Left forelimb (tissue), 1 donor: ENCODE measurements at regions not wholly inside any gene's neighbourhood (a gene's known extent, or its start where the extent isn't known, plus 50 kb on each side); places are given as distances from the start of the nearest gene placed in this dataset.
"Not testable (repeated sequence)": the region's sequence is repeated elsewhere in the genome, so short reads cannot be mapped to it uniquely, and the experiment has no call there.

ENCODE experiments used
- DNase-seq: peaks from one replicate; pipeline ENCODE4 v3.0.0-alpha.2; 2018; ENCODE audit warnings: low spot score

DNA sequence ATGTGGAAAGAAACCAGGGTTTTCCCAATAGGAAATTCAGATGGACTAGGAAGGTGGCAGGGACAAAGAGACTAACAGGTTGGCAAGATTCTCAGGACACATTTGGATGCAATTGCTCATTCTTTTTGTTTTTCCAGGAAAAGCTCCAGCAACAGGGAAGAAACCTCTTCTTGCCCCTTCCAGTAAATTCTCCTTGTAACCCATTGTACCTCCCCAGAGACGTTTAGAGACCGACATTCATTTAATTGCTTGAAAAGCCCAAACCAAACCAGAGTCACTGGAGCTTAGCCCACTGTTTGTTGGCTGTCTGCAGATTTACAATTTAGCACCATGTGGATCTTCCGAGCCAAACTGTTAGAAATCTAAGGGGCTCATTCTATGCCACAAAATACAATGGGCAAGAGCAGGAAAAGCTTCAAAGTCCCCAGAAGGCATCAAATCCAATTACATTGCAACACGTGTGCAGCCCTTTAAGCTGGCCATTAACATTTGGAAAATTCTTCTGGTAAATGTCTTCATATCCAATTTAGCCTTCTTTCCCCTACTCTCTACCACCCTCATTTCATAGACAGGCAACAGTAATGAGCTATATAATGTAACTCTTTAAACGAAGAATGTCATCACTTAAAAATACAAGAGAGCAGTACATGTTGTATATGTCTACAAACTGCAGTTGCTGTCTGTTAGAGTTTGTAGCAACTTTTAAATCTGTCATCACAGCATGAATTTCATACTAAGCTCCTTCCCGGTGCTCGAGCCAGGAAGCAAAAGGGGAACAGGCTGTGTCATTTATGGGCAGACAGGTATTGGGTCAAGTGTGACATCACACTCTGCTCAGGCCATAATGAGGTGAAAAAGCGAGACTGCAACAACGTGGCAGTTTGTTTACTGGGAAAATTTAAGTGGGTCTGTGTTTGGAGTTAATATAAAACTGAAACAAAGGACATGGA is 235.6 kb upstream of the HNRNPA3 start:
- DNase-seq = no peak

DNA sequence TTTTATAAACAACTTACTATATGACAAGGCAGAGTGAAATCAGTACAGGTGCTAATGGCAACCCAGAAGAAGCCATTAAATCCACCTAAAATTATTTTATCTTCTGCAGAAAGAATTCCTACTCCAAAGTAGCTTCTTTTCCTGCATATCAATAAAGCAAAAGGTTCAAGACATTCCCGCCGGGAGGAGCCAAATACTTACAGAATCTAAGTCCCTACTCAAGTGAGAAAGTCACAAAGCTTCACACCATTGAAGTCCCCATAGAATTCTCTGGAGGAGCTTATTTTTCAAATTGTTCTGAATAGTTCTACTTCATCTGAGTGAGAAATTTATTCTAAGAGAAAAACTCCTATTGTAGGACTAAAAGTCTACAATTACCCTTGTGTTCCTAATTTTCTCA is 233.7 kb upstream of the HNRNPA3 start:
- DNase-seq = no peak

DNA sequence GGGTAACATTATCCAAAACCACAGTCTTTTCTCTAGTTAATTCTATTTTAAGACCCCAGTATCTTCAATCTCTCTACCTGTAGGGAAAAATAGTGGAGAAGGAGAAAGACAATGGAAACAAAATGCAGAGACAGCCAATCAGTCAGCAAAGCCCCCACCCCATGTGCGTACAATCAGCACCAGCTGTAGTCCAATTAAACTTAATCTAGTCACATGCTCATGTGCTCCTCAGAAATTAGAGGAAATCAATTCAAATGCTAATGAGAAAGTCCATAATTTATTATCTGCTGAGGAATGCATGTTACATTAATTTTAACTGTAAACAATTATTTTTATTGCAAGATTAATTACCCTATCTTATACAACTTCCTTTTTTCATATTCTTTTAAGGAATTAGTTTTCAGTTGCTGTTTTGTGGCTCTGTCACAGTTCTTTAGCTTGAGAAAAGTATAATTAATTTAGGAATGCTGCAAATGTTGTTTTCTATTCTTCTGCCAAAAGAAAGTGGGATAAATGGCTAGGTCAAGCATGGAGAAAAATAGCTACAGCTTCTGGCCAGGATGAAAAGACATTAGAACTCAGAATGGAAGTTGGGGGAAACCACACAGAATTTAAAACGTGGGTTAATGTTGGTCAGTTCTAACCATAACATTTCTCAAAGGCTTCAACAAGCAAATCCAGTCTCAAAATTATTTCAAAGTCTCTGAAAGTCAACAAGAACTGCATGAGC is 232.4 kb upstream of the HNRNPA3 start:
- DNase-seq = no peak

DNA sequence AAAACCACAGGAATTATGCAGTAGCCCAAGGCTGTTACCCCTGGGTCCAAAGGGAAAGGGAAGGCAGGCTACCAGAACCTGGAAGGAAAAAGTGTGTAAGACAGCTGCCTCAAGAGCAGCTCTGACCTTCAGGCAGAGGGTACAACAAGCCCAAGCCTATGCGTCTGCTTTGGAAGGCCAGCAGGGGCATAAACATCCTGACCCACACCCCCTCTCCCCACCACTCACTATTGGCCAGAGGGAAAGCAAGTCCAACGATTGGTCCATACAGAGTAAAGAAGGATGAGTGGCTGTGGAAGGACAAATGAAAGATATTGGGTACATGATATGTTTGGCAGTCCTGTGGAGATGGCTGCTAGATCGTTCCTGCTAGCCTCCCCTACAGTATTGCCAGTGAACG is 227.6 kb upstream of the HNRNPA3 start:
- no peak for DNase-seq

DNA sequence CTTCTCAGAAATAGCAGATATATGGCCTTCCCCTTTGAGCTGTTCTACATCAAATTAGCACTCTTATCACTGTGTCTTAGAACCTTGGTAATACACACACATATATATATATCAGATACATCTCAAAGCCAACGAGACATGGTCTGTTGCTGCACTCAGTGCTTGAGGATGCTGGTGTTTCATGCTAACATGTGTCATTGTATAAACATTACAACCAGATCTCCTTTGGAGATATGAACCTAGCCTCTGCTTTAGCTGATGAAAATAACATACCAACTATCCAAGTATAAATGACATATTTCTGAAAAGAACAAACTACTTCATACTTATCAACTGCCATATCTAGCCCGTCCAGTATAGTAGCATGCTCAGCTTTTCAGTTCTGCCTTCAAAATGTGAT is 226.7 kb upstream of the HNRNPA3 start:
- DNase-seq = no peak

DNA sequence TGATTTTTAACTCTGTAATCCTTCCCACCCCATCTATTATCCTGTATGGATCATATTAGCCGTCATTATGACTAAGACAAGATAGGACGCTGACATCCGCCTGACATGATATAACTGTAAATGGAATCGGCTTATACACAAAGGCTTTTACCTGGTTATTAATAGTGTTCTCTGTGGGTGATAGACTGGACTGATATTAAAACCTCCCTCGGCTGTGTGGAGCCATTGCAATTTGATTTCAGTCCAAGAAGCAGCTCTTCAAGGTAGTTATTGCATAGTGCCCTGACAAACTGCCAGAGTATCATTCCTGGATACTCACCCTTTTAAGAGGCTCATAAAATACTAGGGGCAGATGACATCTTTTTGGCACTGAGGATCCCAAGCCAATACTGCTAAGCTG is 226.1 kb upstream of the HNRNPA3 start:
- no peak for DNase-seq

DNA sequence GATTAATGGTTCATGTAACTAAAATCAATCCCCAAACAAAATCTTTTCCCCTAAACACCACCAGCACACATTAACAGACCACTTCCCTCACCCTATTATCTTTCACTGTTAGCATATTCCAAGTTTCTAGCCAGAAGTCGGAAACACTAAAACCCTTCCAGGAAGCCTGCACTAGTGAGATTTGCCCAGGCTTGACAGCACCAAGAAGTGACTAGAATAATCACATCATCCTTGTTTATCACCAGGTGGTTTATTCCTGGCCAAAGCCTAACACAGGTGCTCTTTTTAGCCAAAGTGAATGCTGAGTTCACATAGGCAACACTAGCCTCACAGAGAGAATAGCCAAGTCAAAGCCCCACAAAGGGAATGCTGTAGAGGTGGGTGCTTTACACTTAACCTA is 221.2 kb upstream of the HNRNPA3 start:
- DNase-seq = no peak

DNA sequence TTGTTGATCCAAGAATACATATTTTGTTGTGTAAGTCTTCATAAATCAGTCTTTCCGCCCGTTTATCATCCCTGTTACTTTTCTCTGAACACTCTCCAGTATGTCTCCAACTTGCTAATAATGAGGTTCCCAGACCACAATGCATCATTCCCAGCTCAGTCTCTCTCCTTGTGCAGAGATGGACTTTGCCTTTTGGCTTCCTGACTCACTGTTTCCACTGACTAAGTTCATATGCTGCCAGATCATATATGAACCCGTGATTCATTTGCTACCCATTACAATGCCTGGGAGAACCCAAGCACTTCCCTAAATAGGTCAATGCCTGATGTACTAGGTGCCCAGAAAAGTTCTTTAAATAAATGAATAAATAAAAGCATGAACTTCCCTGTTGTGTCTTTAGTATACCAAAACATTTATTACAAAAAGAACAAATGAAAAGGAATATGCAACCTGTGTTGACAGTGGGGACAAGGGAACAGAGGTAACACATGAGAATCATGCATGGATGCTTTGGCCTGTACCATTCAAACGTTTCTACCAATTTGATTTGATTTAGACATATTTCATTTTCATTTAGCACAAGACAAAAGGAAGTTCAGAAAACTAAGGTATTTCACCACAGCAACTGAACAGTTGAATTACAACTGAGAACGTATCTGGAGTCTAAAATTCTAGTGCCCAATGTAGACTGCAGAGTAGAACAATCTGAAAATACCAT is 215.4 kb upstream of the HNRNPA3 start:
- no peak for DNase-seq

DNA sequence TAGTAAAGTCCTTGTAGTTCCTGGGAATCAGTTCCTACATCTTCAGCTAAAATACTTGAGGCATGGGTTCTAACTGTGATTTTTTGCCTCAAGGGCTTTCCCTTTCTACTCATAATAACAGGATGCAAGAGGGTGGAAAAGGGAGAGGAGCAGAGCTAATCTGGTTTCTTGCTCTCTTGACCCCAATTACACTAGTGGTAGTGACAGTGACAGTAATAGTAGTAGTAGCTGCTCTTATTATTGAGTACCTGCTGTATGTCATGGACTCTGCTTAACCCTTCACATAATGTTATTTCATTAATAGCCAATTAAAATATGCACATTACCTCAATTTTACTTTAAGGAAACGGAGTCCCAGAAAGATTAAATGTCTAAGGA is 214.8 kb upstream of the HNRNPA3 start:
- DNase-seq = no peak

DNA sequence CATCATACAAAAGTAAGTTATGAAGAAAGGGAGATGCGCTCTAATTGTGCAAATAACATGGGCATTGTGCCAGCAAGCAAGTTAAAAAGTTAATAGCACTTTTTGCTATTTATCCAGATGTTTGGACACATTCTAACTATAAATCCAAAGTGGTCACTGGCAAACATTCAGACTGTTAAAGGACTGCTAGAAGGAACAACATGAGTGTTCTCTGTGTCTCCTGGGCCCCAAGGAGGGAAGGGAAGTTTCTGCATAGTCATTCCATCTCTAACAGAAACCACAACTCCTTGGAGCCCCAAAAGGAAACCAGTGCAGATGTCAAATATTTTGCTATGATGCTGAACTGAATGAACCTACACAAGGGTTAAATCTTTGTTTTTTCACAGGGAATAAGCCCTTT is 213.3 kb upstream of the HNRNPA3 start:
- no peak for DNase-seq

DNA sequence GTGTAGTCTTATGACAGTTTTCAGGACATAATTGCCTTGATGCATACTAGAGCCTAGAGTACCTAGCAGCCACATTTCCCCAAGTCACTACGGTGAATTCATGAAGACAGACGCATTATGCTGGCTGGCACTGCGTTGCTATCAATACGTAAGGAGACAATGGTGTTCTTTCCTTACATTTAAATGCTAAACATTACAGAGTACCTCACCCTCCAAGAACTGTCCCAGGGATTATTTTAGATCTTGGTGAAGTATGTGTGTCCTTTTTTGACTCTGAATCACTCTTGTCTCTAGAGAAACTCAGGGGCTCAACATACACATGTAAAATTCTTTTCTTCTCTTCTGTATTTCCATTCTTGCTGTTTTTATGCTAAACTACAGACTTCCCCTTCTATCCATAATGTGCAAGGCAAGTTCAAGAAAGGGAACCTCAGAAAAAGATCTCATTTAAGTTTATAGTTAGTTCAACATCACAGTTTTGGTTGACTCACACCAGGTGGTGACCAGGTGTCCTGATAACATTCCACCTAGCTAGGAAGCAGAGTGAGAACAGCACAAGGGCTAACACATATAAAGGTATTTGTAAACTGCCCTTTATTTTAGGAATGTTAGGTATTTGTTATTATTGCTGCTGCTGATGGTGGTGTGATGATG is 212.4 kb upstream of the HNRNPA3 start:
- DNase-seq = no peak

DNA sequence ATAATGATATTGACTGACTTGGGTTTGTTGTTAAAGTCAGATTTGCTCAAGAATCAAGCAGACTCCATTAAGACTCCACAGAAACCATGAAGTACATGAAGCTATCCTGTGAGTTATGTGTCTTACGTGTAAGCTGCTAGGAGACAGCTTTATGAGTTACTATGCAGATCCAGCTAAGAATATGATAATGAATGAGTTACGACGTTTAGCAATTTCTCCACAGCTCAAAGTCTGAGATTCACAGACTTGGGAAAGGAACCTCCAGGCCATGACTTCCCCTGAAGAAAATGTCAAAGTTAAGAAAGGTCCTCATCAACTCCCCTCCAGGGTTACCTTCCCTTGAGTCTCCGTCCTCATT is 211.9 kb upstream of the HNRNPA3 start:
- DNase-seq = no peak

DNA sequence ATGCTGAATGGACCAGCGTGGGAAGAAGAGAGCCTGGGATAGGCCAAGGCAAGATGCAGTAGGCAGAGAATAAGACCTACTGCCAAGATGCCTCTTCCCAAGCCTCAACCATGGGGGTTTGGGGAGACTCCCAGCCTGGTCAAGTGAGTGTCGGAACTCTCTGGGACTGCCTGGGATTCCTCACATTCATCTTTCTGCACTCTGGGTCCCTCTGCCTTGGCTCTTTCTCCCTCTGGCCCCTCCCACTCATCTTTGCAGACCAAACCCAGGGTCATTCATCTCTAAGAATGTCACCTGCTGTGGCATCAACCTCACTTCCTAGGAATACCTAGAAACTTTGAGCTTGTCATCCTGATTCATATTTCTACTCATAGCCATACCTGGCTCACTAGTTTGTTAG is 211.3 kb upstream of the HNRNPA3 start:
- DNase-seq = no peak

DNA sequence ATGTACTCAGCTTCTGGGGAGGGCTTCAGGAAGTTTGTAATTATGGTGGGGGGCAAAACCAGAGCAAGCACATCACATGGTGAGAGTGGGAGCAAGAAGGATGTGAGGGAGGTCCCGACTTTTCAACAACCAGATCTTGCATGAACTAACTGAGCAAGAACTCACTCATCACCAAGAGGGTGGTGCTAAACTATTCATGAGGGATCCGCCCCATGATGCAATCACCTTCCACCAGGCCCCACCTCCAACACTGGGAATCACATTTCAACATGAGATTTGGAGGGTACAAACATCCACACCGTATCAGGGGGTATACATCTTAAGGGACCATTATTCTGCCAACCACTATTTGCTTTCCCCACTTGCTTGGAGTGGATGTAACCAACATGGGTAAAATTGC is 209.6 kb upstream of the HNRNPA3 start:
- no peak for DNase-seq

DNA sequence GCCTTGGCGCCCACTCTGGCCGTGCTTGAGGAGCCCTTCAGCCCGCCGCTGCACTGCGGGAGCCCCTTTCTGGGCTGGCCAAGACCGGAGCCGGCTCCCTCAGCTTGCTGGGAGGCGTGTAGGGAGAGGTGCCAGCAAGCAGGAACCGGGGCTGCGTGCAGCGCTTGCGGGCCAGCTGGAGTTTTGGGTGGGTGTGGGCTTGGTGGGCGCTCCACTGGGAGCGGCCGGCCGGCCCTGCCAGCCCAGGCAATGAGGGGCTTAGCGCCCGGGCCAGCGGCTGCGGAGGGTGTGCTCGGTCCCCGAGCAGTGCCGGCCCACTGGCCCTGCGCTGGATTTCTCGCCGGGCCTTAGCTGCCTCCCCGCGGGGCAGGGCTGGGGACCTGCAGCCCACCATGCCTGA is 204.9 kb upstream of the HNRNPA3 start:
- DNase-seq = not testable (repeated sequence)

DNA sequence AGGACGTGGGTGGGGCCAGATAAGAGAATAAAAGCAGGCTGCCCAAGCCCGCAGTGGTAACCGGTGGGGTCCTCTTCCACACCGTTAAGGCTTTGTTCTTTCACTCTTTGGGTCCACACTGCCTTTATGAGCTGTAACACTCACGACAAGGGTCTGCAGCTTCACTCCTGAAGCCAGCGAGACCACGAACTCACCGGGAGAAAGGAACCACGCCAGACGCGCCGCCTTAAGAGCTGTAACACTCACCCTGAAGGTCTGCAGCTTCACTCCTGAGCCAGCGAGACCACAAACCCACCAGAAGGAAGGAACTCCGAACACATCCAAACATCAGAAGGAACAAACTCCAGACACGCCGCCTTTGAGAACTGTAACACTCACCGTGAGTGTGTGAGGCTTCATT is 203.9 kb upstream of the HNRNPA3 start:
- DNase-seq = not testable (repeated sequence)

DNA sequence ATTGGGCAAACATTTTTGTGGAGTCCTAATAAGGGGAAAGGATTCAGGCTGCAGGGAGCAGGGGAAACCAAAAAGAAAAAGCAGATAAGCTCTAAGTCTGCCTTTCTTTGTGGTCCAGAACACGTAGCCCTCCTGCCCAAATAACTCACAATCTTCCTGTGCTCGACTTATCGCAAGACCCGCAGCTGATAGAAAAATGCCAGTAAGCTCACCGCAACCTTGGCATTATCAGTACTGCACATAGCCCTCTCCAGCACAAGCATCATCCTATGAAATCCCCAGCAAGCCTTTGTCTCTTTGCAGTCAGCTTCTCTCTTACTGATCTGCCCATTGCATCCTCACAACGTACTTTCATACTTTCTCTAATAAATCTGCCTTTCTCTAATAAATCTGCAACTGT is 202.4 kb upstream of the HNRNPA3 start:
- no peak for DNase-seq

DNA sequence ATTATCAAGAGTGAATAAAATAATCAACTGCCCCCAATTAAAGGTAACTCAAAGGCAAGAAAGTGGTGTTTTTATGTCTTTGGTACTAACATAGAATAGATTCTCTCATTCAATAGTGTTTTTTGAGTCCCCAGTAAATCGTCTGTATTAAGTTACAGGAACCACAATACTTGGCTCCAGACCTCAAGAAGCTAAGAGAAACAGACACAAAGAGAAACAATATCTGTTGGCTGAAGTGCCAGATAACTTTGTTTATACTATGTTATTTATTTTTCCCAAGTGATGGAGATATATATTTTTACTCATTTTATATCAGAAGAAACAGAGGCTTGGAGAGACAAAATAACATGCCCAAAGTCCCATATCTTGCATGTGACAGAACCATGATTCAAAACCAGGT is 201.7 kb upstream of the HNRNPA3 start:
- no peak for DNase-seq

DNA sequence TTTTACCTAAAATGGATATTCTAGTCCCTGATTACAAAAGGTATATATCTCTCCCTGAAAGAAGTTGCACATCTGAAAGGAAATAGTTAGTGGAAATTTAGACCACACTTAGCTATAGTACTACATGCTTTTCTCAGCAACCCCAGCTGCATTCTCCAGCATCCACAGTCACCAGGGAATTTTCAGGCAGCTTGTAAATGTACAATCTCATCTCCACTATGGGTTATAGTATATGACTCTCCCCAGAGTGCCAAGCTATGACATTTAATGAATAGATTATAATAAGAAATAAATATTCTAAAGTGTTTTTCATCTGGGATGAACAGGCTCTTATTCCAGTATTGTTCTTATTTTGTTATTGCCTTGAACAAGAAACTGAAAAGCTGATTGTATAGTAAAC is 197.6 kb upstream of the HNRNPA3 start:
- no peak for DNase-seq

DNA sequence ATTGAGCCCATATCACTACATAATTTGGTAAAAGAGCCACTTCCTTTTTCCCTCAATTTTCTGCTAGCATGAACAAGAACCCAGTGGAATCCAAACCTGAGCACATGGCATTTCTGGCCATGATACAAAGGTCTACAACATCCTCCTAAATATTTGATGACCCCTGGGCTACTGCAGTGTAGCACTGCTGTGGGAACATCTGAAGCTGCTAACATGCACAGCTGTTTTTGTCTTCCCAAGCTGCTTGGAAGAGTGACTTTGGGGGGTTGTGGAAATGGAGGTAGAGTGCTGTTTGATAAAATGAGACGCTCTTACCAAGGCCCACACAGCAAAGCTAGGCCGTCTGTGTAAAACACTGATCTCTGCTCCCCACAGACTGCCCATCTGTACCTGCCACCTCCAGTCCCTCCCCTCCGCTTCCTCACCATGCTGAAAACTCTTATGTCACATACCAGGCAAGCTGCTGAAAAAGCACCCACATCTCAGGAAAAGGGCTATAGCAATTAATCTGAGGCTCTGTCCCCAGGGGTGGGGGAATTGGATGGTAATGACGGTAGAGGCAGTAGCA is 197.2 kb upstream of the HNRNPA3 start:
- DNase-seq = no peak

DNA sequence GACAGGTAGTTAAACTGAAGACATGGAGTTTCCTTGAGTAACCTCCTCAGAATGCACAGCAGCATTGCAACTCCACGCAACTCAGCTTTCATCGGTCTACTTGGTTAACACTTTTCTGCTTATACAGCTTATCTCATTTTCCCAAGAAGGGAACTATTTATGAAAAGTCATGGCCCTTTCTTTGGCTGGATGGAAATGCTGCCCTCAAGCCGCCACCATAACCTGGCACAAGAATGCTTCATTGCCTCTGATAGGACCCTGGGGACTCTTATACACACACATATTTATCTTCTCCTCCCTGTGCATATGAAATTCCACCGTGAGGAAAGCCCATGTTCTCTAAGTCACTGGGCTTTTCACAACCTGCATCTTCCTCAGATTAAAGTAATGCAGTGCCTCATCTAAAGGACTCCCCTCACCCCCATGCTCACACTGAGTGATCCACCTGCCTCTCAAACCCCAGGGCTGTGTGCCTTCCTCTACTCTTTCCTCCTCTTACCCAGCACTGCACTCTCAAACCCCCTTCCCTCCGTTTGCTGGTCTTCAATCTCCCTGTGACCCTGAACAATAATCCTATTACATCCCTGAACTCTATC is 192.0 kb upstream of the HNRNPA3 start:
- no peak for DNase-seq
